ENCODE measurements at regions not wholly inside any gene's neighbourhood (a gene's known extent, or its start where the extent isn't known, plus 50 kb on each side); places are given as distances from the start of the nearest gene placed in this dataset.

GRCh38 chr2:70388128-70388527 lies 86.3 kb upstream of the FAM136A start:
- intact Hi-C loops (cut with DNase I, micrococcal nuclease), result no loop called here
- H3K27me3 ChIP-seq (ENCODE audit: control insufficient read depth in 1 of 2, insufficient read depth in 2 of 2, low read length in 2 of 2), result no peaks in the 10 kb centered on the region
- Mint-ChIP-seq H3K36me3 (ENCODE audit: low read depth) (no peaks in the 10 kb centered on the region), H3K4me3 (no peak overlapping the region), H3K27me3 (no peaks in the 10 kb centered on the region), H3K9me3 (no peaks in the 10 kb centered on the region), H3K27ac (no peak overlapping the region), H3K4me1 (ENCODE audit: low read depth) (no peaks in the 10 kb centered on the region)
- no peak overlapping the region for H3K27ac ChIP-seq (ENCODE audit: low read depth in 1 of 2, low read length in 2 of 2)
- ChIA-PET POLR2A (no interaction called here), CTCF (interaction anchor here (1.1 kb wide), 1 partner anchor 11 kb away, joined by 4 read pairs; no protein-coding TSS in a partner anchor)
- DNase-seq, result no peak
- H3K4me3 ChIP-seq (ENCODE audit: low read length), result no peak overlapping the region
- H3K9me3 ChIP-seq (ENCODE audit: control insufficient read depth in 1 of 2, insufficient read depth in 1 of 2, low read length in 2 of 2), result no peaks in the 10 kb centered on the region
- H3K4me1 ChIP-seq (ENCODE audit: insufficient read depth, low read length), result no peaks in the 10 kb centered on the region
- H3K36me3 ChIP-seq (ENCODE audit: insufficient read depth, low read length), result no peaks in the 10 kb centered on the region
- ATAC-seq (ENCODE audit: poor library complexity), result no peak
- TF ChIP-seq, protein P1, sequence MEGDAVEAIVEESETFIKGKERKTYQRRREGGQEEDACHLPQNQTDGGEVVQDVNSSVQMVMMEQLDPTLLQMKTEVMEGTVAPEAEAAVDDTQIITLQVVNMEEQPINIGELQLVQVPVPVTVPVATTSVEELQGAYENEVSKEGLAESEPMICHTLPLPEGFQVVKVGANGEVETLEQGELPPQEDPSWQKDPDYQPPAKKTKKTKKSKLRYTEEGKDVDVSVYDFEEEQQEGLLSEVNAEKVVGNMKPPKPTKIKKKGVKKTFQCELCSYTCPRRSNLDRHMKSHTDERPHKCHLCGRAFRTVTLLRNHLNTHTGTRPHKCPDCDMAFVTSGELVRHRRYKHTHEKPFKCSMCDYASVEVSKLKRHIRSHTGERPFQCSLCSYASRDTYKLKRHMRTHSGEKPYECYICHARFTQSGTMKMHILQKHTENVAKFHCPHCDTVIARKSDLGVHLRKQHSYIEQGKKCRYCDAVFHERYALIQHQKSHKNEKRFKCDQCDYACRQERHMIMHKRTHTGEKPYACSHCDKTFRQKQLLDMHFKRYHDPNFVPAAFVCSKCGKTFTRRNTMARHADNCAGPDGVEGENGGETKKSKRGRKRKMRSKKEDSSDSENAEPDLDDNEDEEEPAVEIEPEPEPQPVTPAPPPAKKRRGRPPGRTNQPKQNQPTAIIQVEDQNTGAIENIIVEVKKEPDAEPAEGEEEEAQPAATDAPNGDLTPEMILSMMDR (IDR thresholded peaks at IDR 0.05), result no peak

DNA sequence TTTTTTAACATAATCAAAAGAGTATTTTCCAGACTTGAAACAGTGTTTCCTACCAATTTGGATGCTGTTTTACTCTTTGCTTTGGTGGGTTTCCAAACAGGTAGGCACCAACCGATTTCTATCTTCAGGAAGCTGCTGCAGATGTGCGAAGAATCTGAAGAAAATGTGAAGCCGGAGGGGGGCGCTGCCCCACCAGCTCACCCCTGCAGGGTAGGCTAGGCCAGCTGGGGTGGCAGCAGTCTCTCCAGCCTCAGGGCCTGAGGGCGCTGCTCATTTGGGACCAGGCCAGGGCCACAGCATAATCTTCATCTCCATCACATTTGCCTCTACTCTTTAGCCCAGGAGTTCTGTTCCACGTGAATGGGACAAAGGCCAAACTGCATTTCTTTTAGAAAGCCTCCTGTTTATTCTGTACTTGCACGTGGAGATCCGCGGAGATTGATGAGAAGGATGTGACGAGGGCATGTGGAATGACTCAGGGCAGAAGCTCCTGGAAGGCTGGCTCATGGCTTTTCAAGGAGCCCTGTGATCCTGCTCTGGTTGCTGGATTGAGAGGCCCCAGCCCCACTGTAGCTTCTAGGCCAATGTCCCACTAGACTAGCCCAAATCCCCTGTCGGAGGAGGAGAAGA lies 84.2 kb upstream of the FAM136A start:
- Histone ChIP-seq H3K9me3 (ENCODE audit: control insufficient read depth in 1 of 2, insufficient read depth in 1 of 2, low read length in 2 of 2) (no peaks in the 10 kb centered on the region), H3K36me3 (ENCODE audit: insufficient read depth, low read length) (no peaks in the 10 kb centered on the region), H3K27ac (ENCODE audit: low read depth in 1 of 2, low read length in 2 of 2) (no peak overlapping the region), H3K27me3 (ENCODE audit: control insufficient read depth in 1 of 2, insufficient read depth in 2 of 2, low read length in 2 of 2) (no peaks in the 10 kb centered on the region), H3K4me1 (ENCODE audit: insufficient read depth, low read length) (no peaks in the 10 kb centered on the region), H3K4me3 (ENCODE audit: low read length) (no peak overlapping the region)
- no peak for ATAC-seq (ENCODE audit: poor library complexity)
- Mint-ChIP-seq H3K27me3 (no peaks in the 10 kb centered on the region), H3K4me3 (no peak overlapping the region), H3K9me3 (no peaks in the 10 kb centered on the region), H3K27ac (no peak overlapping the region), H3K36me3 (ENCODE audit: low read depth) (no peaks in the 10 kb centered on the region), H3K4me1 (ENCODE audit: low read depth) (no peaks in the 10 kb centered on the region)
- ChIA-PET POLR2A (no interaction called here), CTCF (no interaction called here)
- DNase-seq, result no peak
- TF ChIP-seq, protein P1 (IDR thresholded peaks at IDR 0.05), result no peak
- intact Hi-C loops (cut with DNase I, micrococcal nuclease), result no loop called here

DNA sequence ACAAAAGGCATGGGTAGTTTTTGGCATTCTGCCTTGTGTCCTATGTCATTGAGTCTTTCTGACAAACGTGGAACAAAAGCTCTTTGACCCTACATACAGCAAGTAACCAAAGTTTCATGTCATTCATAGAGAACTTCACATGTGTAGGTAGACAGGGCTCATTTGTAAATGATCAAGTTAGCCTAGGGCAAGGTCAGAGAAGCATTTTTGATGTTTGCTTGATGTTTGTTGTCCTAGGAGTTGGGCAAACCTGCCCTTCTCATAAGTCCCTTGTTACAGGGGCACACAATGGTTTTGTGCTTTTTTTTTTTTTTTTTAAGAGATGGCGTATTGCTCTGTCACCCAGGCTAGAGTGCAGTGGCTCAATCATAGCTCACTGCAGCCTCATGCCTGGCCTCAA lies 83.3 kb upstream of the FAM136A start:
- CTCF ChIA-PET, result no interaction called here
- intact Hi-C loops (cut with DNase I, micrococcal nuclease), result no loop called here
- Histone ChIP-seq H3K9me3 (ENCODE audit: control insufficient read depth in 1 of 2, insufficient read depth in 1 of 2, low read length in 2 of 2) (no peaks in the 10 kb centered on the region), H3K36me3 (ENCODE audit: insufficient read depth, low read length) (no peaks in the 10 kb centered on the region), H3K27me3 (ENCODE audit: control insufficient read depth in 1 of 2, insufficient read depth in 2 of 2, low read length in 2 of 2) (no peaks in the 10 kb centered on the region), H3K4me1 (ENCODE audit: insufficient read depth, low read length) (no peaks in the 10 kb centered on the region), H3K27ac (ENCODE audit: low read depth in 1 of 2, low read length in 2 of 2) (no peak overlapping the region), H3K4me3 (ENCODE audit: low read length) (no peak overlapping the region)
- POLR2A ChIA-PET, result no interaction called here
- no peaks in the 10 kb centered on the region for H3K27me3 Mint-ChIP-seq
- no peak for ATAC-seq (ENCODE audit: poor library complexity)
- H3K4me1 Mint-ChIP-seq (ENCODE audit: low read depth), result no peaks in the 10 kb centered on the region
- no peak overlapping the region for H3K4me3 Mint-ChIP-seq
- DNase-seq, result no peak
- TF ChIP-seq, protein P1 (IDR thresholded peaks at IDR 0.05), result no peak
- H3K27ac Mint-ChIP-seq, result no peak overlapping the region
- H3K9me3 Mint-ChIP-seq, result no peaks in the 10 kb centered on the region
- no peaks in the 10 kb centered on the region for H3K36me3 Mint-ChIP-seq (ENCODE audit: low read depth)
